Activated CD8-positive, alpha-beta T cell treated with anti-CD3 and anti-CD28 coated beads, Interleukin-2, amount 10 ng/mL, durations not matched to agents 7 days and 5 days (primary cell): ENCODE measurements at regions not wholly inside any gene's neighbourhood (a gene's known extent, or its start where the extent isn't known, plus 50 kb on each side); places are given as distances from the start of the nearest gene placed in this dataset.
"Not testable (repeated sequence)": the region's sequence is repeated elsewhere in the genome, so short reads cannot be mapped to it uniquely, and the experiment has no call there.

ENCODE experiments used
- ATAC-seq: fragments of 150-1000 bp; cut with Tn5 transposase; one replicate; pipeline ENCODE4 v1.10.0; 2021; ENCODE audit warnings: moderate library complexity
- CTCF ChIA-PET: fragments of 350-600 bp; sonication (Branson Sonifier 250); formaldehyde crosslinking; loops from one replicate; lab custom pipeline; 2021; ENCODE audit warnings: antibody characterized with exemption; lab: Charles Lee
- POLR2A ChIA-PET: fragments of 350-600 bp; sonication (Branson Sonifier 250); formaldehyde crosslinking; loops from one replicate; lab custom pipeline; 2021; ENCODE audit warnings: antibody characterized with exemption; lab: Charles Lee
- DNase-seq: peaks from one replicate; pipeline ENCODE4 v3.0.0-alpha.2; 2020
- H3K27ac Mint-ChIP-seq: one replicate; pipeline ENCODE4 v1.8.0; 2021; ENCODE audit warnings: mild to moderate bottlenecking, mixed read lengths
- H3K27me3 Mint-ChIP-seq: one replicate; pipeline ENCODE4 v1.8.0; 2021; ENCODE audit warnings: low read depth, mixed read lengths
- H3K36me3 Mint-ChIP-seq: one replicate; pipeline ENCODE4 v1.8.0; 2021; ENCODE audit warnings: low read depth, mixed read lengths
- H3K4me1 Mint-ChIP-seq: one replicate; pipeline ENCODE4 v1.8.0; 2021; ENCODE audit warnings: low read depth, mixed read lengths
- H3K4me3 Mint-ChIP-seq: one replicate; pipeline ENCODE4 v1.8.0; 2021; ENCODE audit warnings: mild to moderate bottlenecking, mixed read lengths
- H3K9me3 Mint-ChIP-seq: one replicate; pipeline ENCODE4 v1.8.0; 2022; ENCODE audit warnings: mixed read lengths; ENCODE audit not compliant: insufficient read depth

- Mint-ChIP-seq H3K4me1 (no peaks in the 10 kb centered on the region), H3K27ac (no peak overlapping the region), H3K9me3 (peaks cover 5% of the 10 kb centered on the region), H3K27me3 (no peaks in the 10 kb centered on the region), H3K4me3 (no peak overlapping the region), H3K36me3 (no peaks in the 10 kb centered on the region)
- POLR2A ChIA-PET, result no interaction called here
- no peak for DNase-seq
- CTCF ChIA-PET, result no interaction called here
- ATAC-seq, result no peak
Observed at GRCh38 chr1:80566123-80566522, 1234.6 kb upstream of the ADGRL2 start.

DNA sequence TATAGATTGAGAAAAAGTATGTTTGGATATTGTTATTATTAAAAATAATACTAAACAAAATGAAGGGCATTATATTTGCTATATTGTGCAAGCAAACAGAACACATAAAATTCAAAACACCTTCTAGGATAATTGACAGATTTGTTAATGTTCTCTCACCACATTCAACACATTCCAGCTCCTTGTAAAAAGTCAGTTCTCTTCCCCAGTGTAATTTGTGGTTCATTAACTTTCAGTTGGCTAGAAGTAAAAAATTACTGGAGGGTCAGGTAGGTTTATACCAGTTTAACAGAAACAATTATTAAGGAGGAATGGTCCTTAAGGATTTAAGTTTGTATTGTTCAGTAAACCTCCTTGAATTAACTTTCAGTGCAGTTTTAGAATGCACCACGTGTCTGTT, 1235.3 kb upstream of the ADGRL2 start:
- no peaks in the 10 kb centered on the region for H3K36me3 Mint-ChIP-seq
- no peak overlapping the region for H3K4me3 Mint-ChIP-seq
- peaks cover 9% of the 10 kb centered on the region for H3K9me3 Mint-ChIP-seq
- H3K4me1 Mint-ChIP-seq, result no peaks in the 10 kb centered on the region
- DNase-seq (no peak), ATAC-seq (no peak)
- no peak overlapping the region for H3K27ac Mint-ChIP-seq
- ChIA-PET CTCF (no interaction called here), POLR2A (no interaction called here)
- no peaks in the 10 kb centered on the region for H3K27me3 Mint-ChIP-seq

DNA sequence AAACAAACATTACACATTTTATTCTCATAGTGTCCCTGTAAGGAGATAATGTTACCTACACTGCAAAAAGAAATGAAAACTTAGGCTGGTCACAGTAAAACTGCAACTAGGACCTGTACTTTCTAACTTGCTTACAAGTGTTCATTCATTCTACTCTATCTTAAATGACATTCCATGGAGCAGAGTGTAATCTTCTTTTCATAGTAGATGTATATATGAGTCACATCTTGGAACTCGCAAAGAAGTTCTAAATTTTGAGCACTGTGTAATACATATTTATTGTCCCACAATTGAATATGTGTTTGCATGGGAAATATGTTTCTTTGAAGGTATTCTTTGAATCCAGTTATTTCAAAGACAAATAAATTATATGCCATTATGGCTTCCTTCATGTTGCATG, 1258.5 kb upstream of the ADGRL2 start:
- no peaks in the 10 kb centered on the region for H3K27me3 Mint-ChIP-seq
- POLR2A ChIA-PET, result no interaction called here
- CTCF ChIA-PET, result no interaction called here
- no peaks in the 10 kb centered on the region for H3K4me1 Mint-ChIP-seq
- ATAC-seq (no peak), DNase-seq (no peak)
- peaks cover 19% of the 10 kb centered on the region for H3K9me3 Mint-ChIP-seq
- H3K36me3 Mint-ChIP-seq, result no peaks in the 10 kb centered on the region
- H3K4me3 Mint-ChIP-seq, result no peak overlapping the region
- no peak overlapping the region for H3K27ac Mint-ChIP-seq

GRCh38 chr1:80540596-80540995, 1260.1 kb upstream of the ADGRL2 start:
- POLR2A ChIA-PET, result no interaction called here
- H3K4me1 Mint-ChIP-seq, result no peaks in the 10 kb centered on the region
- CTCF ChIA-PET, result no interaction called here
- H3K27ac Mint-ChIP-seq, result no peak overlapping the region
- DNase-seq (no peak), ATAC-seq (no peak)
- no peak overlapping the region for H3K4me3 Mint-ChIP-seq
- no peaks in the 10 kb centered on the region for H3K36me3 Mint-ChIP-seq
- H3K27me3 Mint-ChIP-seq, result no peaks in the 10 kb centered on the region
- H3K9me3 Mint-ChIP-seq, result peaks cover 12% of the 10 kb centered on the region

- Mint-ChIP-seq H3K36me3 (no peaks in the 10 kb centered on the region), H3K4me3 (no peak overlapping the region)
- CTCF ChIA-PET, result no interaction called here
Observed at GRCh38 chr1:80540149-80540548, 1260.6 kb upstream of the ADGRL2 start.

DNA sequence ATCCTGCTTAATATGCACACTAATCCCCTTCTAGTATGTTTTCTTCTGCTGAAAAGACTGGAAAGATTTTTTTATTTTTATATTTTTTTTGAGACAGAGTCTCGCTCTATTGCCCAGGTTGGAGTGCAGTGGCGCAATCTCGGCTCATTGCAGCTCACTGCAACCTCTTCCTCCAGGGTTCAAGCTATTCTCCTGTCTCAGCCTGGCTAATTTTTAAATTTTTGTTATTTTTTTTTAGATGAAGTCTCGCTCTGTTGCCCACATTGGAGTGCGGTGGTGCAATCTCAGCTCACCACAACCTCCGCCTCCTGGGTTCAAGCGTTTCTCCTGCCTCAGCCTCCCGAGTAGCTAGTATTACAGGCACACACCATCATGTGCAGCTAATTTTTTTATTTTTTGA, 1261.4 kb upstream of the ADGRL2 start:
- H3K9me3 Mint-ChIP-seq, H3K4me3 Mint-ChIP-seq, H3K36me3 Mint-ChIP-seq, ATAC-seq, DNase-seq, H3K4me1 Mint-ChIP-seq, H3K27me3 Mint-ChIP-seq, H3K27ac Mint-ChIP-seq, POLR2A ChIA-PET: not testable (repeated sequence)
- CTCF ChIA-PET, result interaction anchor here (0.6 kb wide), 1 partner anchor 16 kb away, joined by 5 read pairs; no protein-coding TSS in a partner anchor

More at GRCh38 chr1:80540149-80540548, 1260.6 kb upstream of the ADGRL2 start:
- ATAC-seq (no peak), DNase-seq (no peak)
- Mint-ChIP-seq H3K27me3 (no peaks in the 10 kb centered on the region), H3K4me1 (no peaks in the 10 kb centered on the region), H3K27ac (no peak overlapping the region), H3K9me3 (peaks cover 11% of the 10 kb centered on the region)
- POLR2A ChIA-PET, result no interaction called here

- POLR2A ChIA-PET, result no interaction called here
- no peaks in the 10 kb centered on the region for H3K4me1 Mint-ChIP-seq
Observed at GRCh38 chr1:80536461-80536860, 1264.3 kb upstream of the ADGRL2 start.

GRCh38 chr1:80535466-80535865, 1265.3 kb upstream of the ADGRL2 start:
- peaks cover 2% of the 10 kb centered on the region for H3K4me1 Mint-ChIP-seq
- H3K9me3 Mint-ChIP-seq, result peaks cover 4% of the 10 kb centered on the region
- no peaks in the 10 kb centered on the region for H3K36me3 Mint-ChIP-seq
- no peak overlapping the region for H3K4me3 Mint-ChIP-seq
- ChIA-PET CTCF (no interaction called here), POLR2A (no interaction called here)
- no peak overlapping the region for H3K27ac Mint-ChIP-seq
- ATAC-seq, result no peak
- H3K27me3 Mint-ChIP-seq, result no peaks in the 10 kb centered on the region
- DNase-seq, result no peak

More at GRCh38 chr1:80536461-80536860, 1264.3 kb upstream of the ADGRL2 start:
- Mint-ChIP-seq H3K36me3 (no peaks in the 10 kb centered on the region), H3K27me3 (no peaks in the 10 kb centered on the region), H3K9me3 (peaks cover 8% of the 10 kb centered on the region), H3K27ac (no peak overlapping the region), H3K4me3 (no peak overlapping the region)
- ATAC-seq, result no peak
- no peak for DNase-seq
- CTCF ChIA-PET, result no interaction called here

DNA sequence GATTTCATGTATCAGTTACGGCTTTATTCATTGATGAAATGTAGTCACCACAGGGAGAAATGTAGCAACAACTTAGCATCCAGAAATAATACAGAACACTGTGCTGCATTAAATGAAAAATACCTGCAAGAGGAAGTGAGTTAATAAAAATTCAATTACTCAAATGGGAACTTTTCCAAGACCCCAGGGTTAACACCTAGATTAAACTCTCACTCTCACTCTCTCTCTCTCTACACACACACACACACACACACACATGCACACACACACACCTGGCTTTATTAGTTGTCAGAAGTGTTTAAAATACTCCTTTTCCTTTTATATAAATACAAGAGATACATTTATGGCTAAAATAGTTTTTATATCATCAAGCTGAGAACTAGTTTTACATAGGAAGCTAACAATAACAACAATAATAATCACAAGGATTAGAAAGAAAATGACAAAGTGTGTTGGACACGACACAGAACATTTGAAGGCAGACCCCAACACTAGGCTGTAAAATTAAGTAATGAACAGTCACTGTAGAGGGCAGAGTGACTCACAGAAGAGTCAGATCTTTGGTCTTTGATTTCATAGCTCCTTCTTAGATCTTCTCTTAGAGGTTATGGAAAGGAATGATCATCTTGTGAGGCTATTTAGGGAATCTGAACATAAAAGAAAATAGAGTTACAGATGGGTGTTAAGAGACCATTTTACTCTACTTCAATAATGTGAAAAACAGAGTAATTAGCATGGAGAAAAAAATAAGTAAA, 1266.0 kb upstream of the ADGRL2 start:
- ChIA-PET POLR2A (no interaction called here), CTCF (no interaction called here)
- Mint-ChIP-seq H3K27ac (no peak overlapping the region), H3K4me3 (no peak overlapping the region), H3K27me3 (no peaks in the 10 kb centered on the region), H3K9me3 (no peaks in the 10 kb centered on the region), H3K4me1 (peaks cover 2% of the 10 kb centered on the region), H3K36me3 (no peaks in the 10 kb centered on the region)
- DNase-seq (no peak), ATAC-seq (no peak)

- POLR2A ChIA-PET, result no interaction called here
- Mint-ChIP-seq H3K4me1 (peaks cover 2% of the 10 kb centered on the region), H3K27me3 (no peaks in the 10 kb centered on the region), H3K4me3 (no peak overlapping the region), H3K27ac (no peak overlapping the region), H3K9me3 (no peaks in the 10 kb centered on the region), H3K36me3 (no peaks in the 10 kb centered on the region)
- DNase-seq, result no peak
- no peak for ATAC-seq
- CTCF ChIA-PET, result no interaction called here
Observed at GRCh38 chr1:80533775-80534334, 1266.9 kb upstream of the ADGRL2 start.

DNA sequence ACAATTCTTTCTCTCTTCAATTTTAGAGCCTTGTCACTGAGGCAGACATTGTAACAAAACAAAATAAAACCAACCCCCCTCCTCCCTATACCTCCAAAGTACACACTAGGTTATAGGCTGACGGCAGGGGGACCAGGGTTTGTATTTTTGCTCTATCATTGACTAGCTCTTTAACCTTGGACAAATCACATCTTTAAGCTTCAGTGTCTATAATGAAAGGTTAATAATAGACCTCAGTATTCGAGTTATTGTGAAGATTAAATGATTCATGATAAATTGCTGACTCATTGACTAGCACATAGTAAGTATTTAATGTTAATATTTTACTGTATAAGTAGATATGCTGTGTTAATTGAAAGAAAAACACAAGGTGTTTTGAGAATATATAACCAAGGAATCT, 1267.6 kb upstream of the ADGRL2 start:
- POLR2A ChIA-PET, result no interaction called here
- ATAC-seq (no peak), DNase-seq (no peak)
- Mint-ChIP-seq H3K36me3 (no peaks in the 10 kb centered on the region), H3K4me3 (no peak overlapping the region), H3K4me1 (peaks cover 2% of the 10 kb centered on the region), H3K27ac (no peak overlapping the region), H3K9me3 (no peaks in the 10 kb centered on the region), H3K27me3 (no peaks in the 10 kb centered on the region)
- CTCF ChIA-PET, result no interaction called here

- H3K27ac Mint-ChIP-seq, result no peak overlapping the region
Observed at GRCh38 chr1:80531182-80531581, 1269.6 kb upstream of the ADGRL2 start.

More at GRCh38 chr1:80531182-80531581, 1269.6 kb upstream of the ADGRL2 start:
- DNase-seq (no peak), ATAC-seq (no peak)
- CTCF ChIA-PET, result no interaction called here
- H3K36me3 Mint-ChIP-seq, result no peaks in the 10 kb centered on the region
- no peak overlapping the region for H3K4me3 Mint-ChIP-seq
- peaks cover 2% of the 10 kb centered on the region for H3K4me1 Mint-ChIP-seq
- no peaks in the 10 kb centered on the region for H3K27me3 Mint-ChIP-seq
- H3K9me3 Mint-ChIP-seq, result no peaks in the 10 kb centered on the region
- POLR2A ChIA-PET, result no interaction called here
